ENCODE measurements at regions not wholly inside any gene's neighbourhood (a gene's known extent, or its start where the extent isn't known, plus 50 kb on each side); places are given as distances from the start of the nearest gene placed in this dataset.
"Not testable (repeated sequence)": the region's sequence is repeated elsewhere in the genome, so short reads cannot be mapped to it uniquely, and the experiment has no call there.

GRCh38 chrX:39245024-39245423 lies 443.8 kb downstream of the MID1IP1 start:
- Mint-ChIP-seq H3K4me1 (ENCODE audit: low read depth) (peaks cover 3% of the 10 kb centered on the region), H3K27me3 (ENCODE audit: low read depth) (no peaks in the 10 kb centered on the region), H3K27ac (no peak overlapping the region), H3K4me3 (no peak overlapping the region), H3K9me3 (no peaks in the 10 kb centered on the region), H3K36me3 (ENCODE audit: low read depth) (no peaks in the 10 kb centered on the region)

- H3K9me3 Mint-ChIP-seq: no peaks in the 10 kb centered on the region
- H3K4me3 Mint-ChIP-seq: no peak overlapping the region
- no peaks in the 10 kb centered on the region for H3K27me3 Mint-ChIP-seq (ENCODE audit: low read depth)
- H3K36me3 Mint-ChIP-seq (ENCODE audit: low read depth): no peaks in the 10 kb centered on the region
- H3K4me1 Mint-ChIP-seq (ENCODE audit: low read depth): peaks cover 10% of the 10 kb centered on the region
- no peak overlapping the region for H3K27ac Mint-ChIP-seq
Observed at GRCh38 chrX:39247536-39247935, 446.3 kb downstream of the MID1IP1 start.

- Mint-ChIP-seq H3K27ac (no peak overlapping the region), H3K4me3 (no peak overlapping the region), H3K4me1 (ENCODE audit: low read depth) (peaks cover 10% of the 10 kb centered on the region), H3K27me3 (ENCODE audit: low read depth) (no peaks in the 10 kb centered on the region), H3K9me3 (no peaks in the 10 kb centered on the region), H3K36me3 (ENCODE audit: low read depth) (no peaks in the 10 kb centered on the region)
Observed at GRCh38 chrX:39248330-39248729, 447.1 kb downstream of the MID1IP1 start.

GRCh38 chrX:39249999-39250398 lies 448.7 kb downstream of the MID1IP1 start:
- Mint-ChIP-seq H3K27me3 (ENCODE audit: low read depth) (no peaks in the 10 kb centered on the region), H3K36me3 (ENCODE audit: low read depth) (no peaks in the 10 kb centered on the region), H3K9me3 (no peaks in the 10 kb centered on the region), H3K27ac (no peak overlapping the region), H3K4me3 (no peak overlapping the region), H3K4me1 (ENCODE audit: low read depth) (peaks cover 10% of the 10 kb centered on the region)

- Mint-ChIP-seq H3K9me3 (no peaks in the 10 kb centered on the region), H3K36me3 (ENCODE audit: low read depth) (no peaks in the 10 kb centered on the region), H3K4me3 (no peak overlapping the region), H3K4me1 (ENCODE audit: low read depth) (peaks cover 10% of the 10 kb centered on the region), H3K27me3 (ENCODE audit: low read depth) (no peaks in the 10 kb centered on the region), H3K27ac (no peak overlapping the region)
Observed at GRCh38 chrX:39251995-39252394, 450.7 kb downstream of the MID1IP1 start.

- Mint-ChIP-seq H3K36me3 (ENCODE audit: low read depth) (no peaks in the 10 kb centered on the region), H3K9me3 (no peaks in the 10 kb centered on the region), H3K4me3 (no peak overlapping the region), H3K4me1 (ENCODE audit: low read depth) (peaks cover 10% of the 10 kb centered on the region), H3K27ac (no peak overlapping the region), H3K27me3 (ENCODE audit: low read depth) (no peaks in the 10 kb centered on the region)
Observed at GRCh38 chrX:39253551-39253950, 452.3 kb downstream of the MID1IP1 start.

GRCh38 chrX:39258331-39258730 lies 457.1 kb downstream of the MID1IP1 start:
- H3K36me3 Mint-ChIP-seq (ENCODE audit: low read depth): no peaks in the 10 kb centered on the region
- no peaks in the 10 kb centered on the region for H3K9me3 Mint-ChIP-seq
- no peak overlapping the region for H3K27ac Mint-ChIP-seq
- no peak overlapping the region for H3K4me3 Mint-ChIP-seq
- H3K4me1 Mint-ChIP-seq (ENCODE audit: low read depth): peaks cover 8% of the 10 kb centered on the region
- no peaks in the 10 kb centered on the region for H3K27me3 Mint-ChIP-seq (ENCODE audit: low read depth)

- Mint-ChIP-seq H3K4me3 (no peak overlapping the region), H3K27me3 (ENCODE audit: low read depth) (no peaks in the 10 kb centered on the region), H3K36me3 (ENCODE audit: low read depth) (peaks cover 3% of the 10 kb centered on the region), H3K9me3 (peaks cover 4% of the 10 kb centered on the region), H3K27ac (no peak overlapping the region), H3K4me1 (ENCODE audit: low read depth) (peaks cover 15% of the 10 kb centered on the region)
Observed at GRCh38 chrX:39260965-39261364, 459.7 kb downstream of the MID1IP1 start.

GRCh38 chrX:39261446-39262147 lies 460.3 kb downstream of the MID1IP1 start:
- H3K9me3 Mint-ChIP-seq: peaks cover 4% of the 10 kb centered on the region
- H3K27ac Mint-ChIP-seq: no peak overlapping the region
- H3K4me3 Mint-ChIP-seq: no peak overlapping the region
- peaks cover 3% of the 10 kb centered on the region for H3K36me3 Mint-ChIP-seq (ENCODE audit: low read depth)
- H3K4me1 Mint-ChIP-seq (ENCODE audit: low read depth): peaks cover 17% of the 10 kb centered on the region
- H3K27me3 Mint-ChIP-seq (ENCODE audit: low read depth): no peaks in the 10 kb centered on the region

GRCh38 chrX:39262641-39263040 lies 461.4 kb downstream of the MID1IP1 start:
- Mint-ChIP-seq H3K36me3 (ENCODE audit: low read depth) (peaks cover 3% of the 10 kb centered on the region), H3K27ac (no peak overlapping the region), H3K4me3 (no peak overlapping the region), H3K4me1 (ENCODE audit: low read depth) (peaks cover 18% of the 10 kb centered on the region), H3K9me3 (peaks cover 7% of the 10 kb centered on the region), H3K27me3 (ENCODE audit: low read depth) (no peaks in the 10 kb centered on the region)

GRCh38 chrX:39264023-39264422 lies 462.8 kb downstream of the MID1IP1 start:
- no peak overlapping the region for H3K4me3 Mint-ChIP-seq
- H3K4me1 Mint-ChIP-seq (ENCODE audit: low read depth): peaks cover 20% of the 10 kb centered on the region
- H3K27ac Mint-ChIP-seq: no peak overlapping the region
- H3K27me3 Mint-ChIP-seq (ENCODE audit: low read depth): no peaks in the 10 kb centered on the region
- H3K36me3 Mint-ChIP-seq (ENCODE audit: low read depth): peaks cover 3% of the 10 kb centered on the region
- peaks cover 13% of the 10 kb centered on the region for H3K9me3 Mint-ChIP-seq

- no peak overlapping the region for H3K4me3 Mint-ChIP-seq
Observed at GRCh38 chrX:39267176-39267575, 465.9 kb downstream of the MID1IP1 start.

GRCh38 chrX:39268207-39268606 lies 466.9 kb downstream of the MID1IP1 start:
- Mint-ChIP-seq H3K4me1 (ENCODE audit: low read depth) (peaks cover 12% of the 10 kb centered on the region), H3K27me3 (ENCODE audit: low read depth) (no peaks in the 10 kb centered on the region), H3K27ac (no peak overlapping the region), H3K9me3 (peaks cover 20% of the 10 kb centered on the region), H3K36me3 (ENCODE audit: low read depth) (peaks cover 3% of the 10 kb centered on the region), H3K4me3 (no peak overlapping the region)

More at GRCh38 chrX:39267176-39267575, 465.9 kb downstream of the MID1IP1 start:
- Mint-ChIP-seq H3K36me3 (ENCODE audit: low read depth) (peaks cover 3% of the 10 kb centered on the region), H3K9me3 (peaks cover 20% of the 10 kb centered on the region), H3K27me3 (ENCODE audit: low read depth) (no peaks in the 10 kb centered on the region), H3K27ac (no peak overlapping the region), H3K4me1 (ENCODE audit: low read depth) (peaks cover 15% of the 10 kb centered on the region)

GRCh38 chrX:39275500-39276068 lies 474.3 kb downstream of the MID1IP1 start:
- Mint-ChIP-seq H3K36me3 (ENCODE audit: low read depth) (no peaks in the 10 kb centered on the region), H3K4me3 (no peak overlapping the region), H3K9me3 (peaks cover 12% of the 10 kb centered on the region), H3K27me3 (ENCODE audit: low read depth) (no peaks in the 10 kb centered on the region), H3K4me1 (ENCODE audit: low read depth) (no peaks in the 10 kb centered on the region), H3K27ac (no peak overlapping the region)

GRCh38 chrX:39277685-39278390 lies 476.6 kb downstream of the MID1IP1 start:
- not testable (repeated sequence) for H3K4me1 Mint-ChIP-seq (ENCODE audit: low read depth); H3K27me3 Mint-ChIP-seq (ENCODE audit: low read depth); H3K36me3 Mint-ChIP-seq (ENCODE audit: low read depth); H3K27ac Mint-ChIP-seq; H3K4me3 Mint-ChIP-seq
- peaks cover 19% of the 10 kb centered on the region for H3K9me3 Mint-ChIP-seq
